H1 (cell line): ENCODE measurements at regions not wholly inside any gene's neighbourhood (a gene's known extent, or its start where the extent isn't known, plus 50 kb on each side); places are given as distances from the start of the nearest gene placed in this dataset.

Experiments
- CTCF ChIA-PET: fragments of 300-600 bp; sonication (Branson Sonifier 250); formaldehyde crosslinking; loops from one replicate; lab custom pipeline; 2021; ENCODE audit not compliant: partially characterized antibody; lab: Charles Lee
- POLR2A ChIA-PET: fragments of 300-600 bp; sonication (Branson Sonifier 250); formaldehyde crosslinking; loops from one replicate; lab custom pipeline; 2021; ENCODE audit warnings: inconsistent platforms; ENCODE audit not compliant: partially characterized antibody; lab: Charles Lee
- DNase-seq, 2 experiments: peaks; one replicate each; pipeline versions ENCODE4 v3.0.0 to v3.0.0-alpha.2; 2010 to 2022; ENCODE audit warnings: low spot score in 2 of 2, low read depth in 1 of 2, mixed read lengths in 1 of 2
- FAIRE-seq: peaks from 2 replicates; lab custom pipeline; 2011; peaks lifted over from hg19 to GRCh38; lab: Jason Lieb, UNC
- H2AFZ ChIP-seq: 2 replicates; pipeline ENCODE4 v1.8.1; 2012; ENCODE audit warnings: low read length, inconsistent platforms
- H2AK5ac ChIP-seq: 2 replicates; pipeline ENCODE4 v1.6.1; 2013; ENCODE audit warnings: low read depth, low read length
- H2BK120ac ChIP-seq: replicated peaks from 2 replicates; pipeline ENCODE3; 2013; ENCODE audit warnings: low read depth, low read length, inconsistent platforms
- H2BK12ac ChIP-seq: 2 replicates; pipeline ENCODE4 v1.6.1; 2013; ENCODE audit warnings: low read depth, low read length
- H2BK15ac ChIP-seq: 2 replicates; pipeline ENCODE4 v1.6.1; 2013; ENCODE audit warnings: low read length
- H2BK20ac ChIP-seq: 2 replicates; pipeline ENCODE4 v1.6.1; 2013; ENCODE audit warnings: low read length
- H2BK5ac ChIP-seq: 2 replicates; pipeline ENCODE4 v1.6.1; 2013; ENCODE audit warnings: low read depth, low read length
- H3K14ac ChIP-seq: 2 replicates; pipeline ENCODE4 v1.6.1; 2013; ENCODE audit warnings: inconsistent platforms; ENCODE audit not compliant: insufficient read length
- H3K18ac ChIP-seq: 2 replicates; pipeline ENCODE4 v1.6.1; 2013; ENCODE audit warnings: low read length; ENCODE audit errors: extremely low read depth
- H3K23ac ChIP-seq: 2 replicates; pipeline ENCODE4 v1.6.1; 2013; ENCODE audit warnings: inconsistent platforms; ENCODE audit not compliant: insufficient read length
- H3K23me2 ChIP-seq: 2 replicates; pipeline ENCODE4 v1.6.1; 2013; ENCODE audit warnings: low read depth, low read length
- H3K27ac ChIP-seq: 2 replicates; pipeline ENCODE4 v1.6.1; 2011; ENCODE audit warnings: low read depth, low read length, inconsistent platforms
- H3K27me3 ChIP-seq, 4 experiments: replicated peaks in 1 of 4; 1 replicate in 1 of 4; 2 replicates in 3 of 4; pipeline versions ENCODE4 v1.6.1 to v1.8.1; 2011 to 2013; ENCODE audit warnings: low read length in 3 of 4, mild to moderate bottlenecking in 3 of 4, inconsistent platforms in 2 of 4, mixed read lengths in 2 of 4, moderate library complexity in 1 of 4; ENCODE audit not compliant: control insufficient read depth in 3 of 4, insufficient read depth in 3 of 4; ENCODE audit errors: extremely low read depth in 1 of 4
- H3K36me3 ChIP-seq, 4 experiments: 2 replicates each; pipeline versions ENCODE4 v1.6.1 to v1.8.1; 2011 to 2013; ENCODE audit warnings: mild to moderate bottlenecking in 4 of 4, low read length in 3 of 4, moderate library complexity in 2 of 4, control low read depth in 1 of 4, inconsistent platforms in 1 of 4; ENCODE audit not compliant: insufficient read depth in 4 of 4, control insufficient read depth in 2 of 4
- H3K4ac ChIP-seq: replicated peaks from 2 replicates; pipeline ENCODE3; 2013; ENCODE audit warnings: low read length, low read depth, mixed read lengths, inconsistent platforms; ENCODE audit not compliant: insufficient read length
- H3K4me1 ChIP-seq, 4 experiments: replicated peaks in 1 of 4; 1 replicate in 1 of 4; 2 replicates in 3 of 4; pipeline versions ENCODE4 v1.6.1 to v1.8.1; 2011 to 2013; ENCODE audit warnings: low read length in 3 of 4, inconsistent platforms in 2 of 4, mixed read lengths in 1 of 4; ENCODE audit not compliant: insufficient read depth in 4 of 4, control insufficient read depth in 3 of 4
- H3K4me2 ChIP-seq, 2 experiments: 2 replicates each; pipeline versions ENCODE4 v1.6.1 to v1.8.1; 2011 to 2013; ENCODE audit warnings: low read depth in 2 of 2, low read length in 2 of 2, control low read depth in 1 of 2, inconsistent platforms in 1 of 2, mild to moderate bottlenecking in 1 of 2; ENCODE audit not compliant: insufficient read depth in 1 of 2
- H3K4me3 ChIP-seq, 4 experiments: fragments of 200-600, 300-600 bp in 1 of 4; sonication (generic), shearing (Covaris generic), sonication (Bioruptor Twin) in 1 of 4; 2 replicates each; pipeline versions ENCODE4 v1.5.1 to v1.8.1; 2011 to 2016; ENCODE audit warnings: low read length in 4 of 4, low read depth in 3 of 4, control low read depth in 2 of 4, inconsistent platforms in 2 of 4, mild to moderate bottlenecking in 2 of 4, mixed read lengths in 1 of 4, moderate library complexity in 1 of 4; ENCODE audit not compliant: insufficient read depth in 2 of 4; ENCODE audit errors: extremely low read depth in 1 of 4
- H3K56ac ChIP-seq: replicated peaks from 2 replicates; pipeline ENCODE3; 2013; ENCODE audit warnings: low read depth, mild to moderate bottlenecking, mixed read lengths, low read length, inconsistent platforms; ENCODE audit not compliant: insufficient read length
- H3K79me1 ChIP-seq: 2 replicates; pipeline ENCODE4 v1.6.1; 2013; ENCODE audit warnings: low read depth, low read length, control low read depth
- H3K79me2 ChIP-seq, 2 experiments: 2 replicates each; pipeline versions ENCODE4 v1.6.1 to v1.8.1; 2012 to 2013; ENCODE audit warnings: low read length in 2 of 2, mild to moderate bottlenecking in 2 of 2, inconsistent platforms in 1 of 2; ENCODE audit not compliant: insufficient read depth in 2 of 2, control insufficient read depth in 1 of 2
- H3K9ac ChIP-seq, 4 experiments: replicated peaks in 1 of 4; 1 replicate in 1 of 4; 2 replicates in 3 of 4; pipeline versions ENCODE4 v1.6.1 to v1.8.1; 2011 to 2013; ENCODE audit warnings: low read depth in 3 of 4, low read length in 3 of 4, control low read depth in 2 of 4, mild to moderate bottlenecking in 2 of 4, moderate library complexity in 2 of 4, inconsistent platforms in 1 of 4; ENCODE audit errors: extremely low read depth in 1 of 4
- H3K9me3 ChIP-seq, 2 experiments: 2 replicates each; pipeline versions ENCODE4 v1.6.1 to v1.8.1; 2012 to 2013; ENCODE audit warnings: mild to moderate bottlenecking in 2 of 2, moderate library complexity in 2 of 2, control low read depth in 1 of 2, inconsistent platforms in 1 of 2, low read depth in 1 of 2, low read length in 1 of 2, mixed read lengths in 1 of 2; ENCODE audit not compliant: insufficient read depth in 2 of 2
- H4K20me1 ChIP-seq, 2 experiments: replicated peaks in 1 of 2; 2 replicates each; pipeline versions ENCODE3 to v1.8.1; 2011 to 2013; ENCODE audit warnings: inconsistent platforms in 2 of 2, low read length in 2 of 2, mild to moderate bottlenecking in 1 of 2; ENCODE audit not compliant: insufficient read depth in 2 of 2, control insufficient read depth in 1 of 2
- H4K5ac ChIP-seq: 2 replicates; pipeline ENCODE4 v1.6.1; 2013; ENCODE audit warnings: low read length, low read depth, mixed read lengths, inconsistent platforms; ENCODE audit not compliant: insufficient read length
- H4K8ac ChIP-seq: 2 replicates; pipeline ENCODE4 v1.8.0; 2013; ENCODE audit warnings: mild to moderate bottlenecking, moderate library complexity, low read length, inconsistent platforms; ENCODE audit not compliant: insufficient read depth; ENCODE audit errors: extremely low read depth
- H4K91ac ChIP-seq: replicated peaks from 2 replicates; pipeline ENCODE3; 2013; ENCODE audit warnings: low read length, mixed read lengths, inconsistent platforms; ENCODE audit not compliant: insufficient read length
- CTCF ChIP-seq, 3 experiments: IDR thresholded peaks; 1 replicate in 2 of 3; 2 replicates in 1 of 3; pipeline versions ENCODE4 v1.5.1 to v1.6.1; 2011; ENCODE audit warnings: low read length in 3 of 3, mild to moderate bottlenecking in 3 of 3, inconsistent platforms in 2 of 3, low read depth in 1 of 3, moderate library complexity in 1 of 3; ENCODE audit not compliant: insufficient read depth in 1 of 3; ENCODE audit errors: control extremely low read depth in 1 of 3
- FOSL1 ChIP-seq: IDR thresholded peaks from 2 replicates; pipeline ENCODE4 v1.6.1; 2011; ENCODE audit warnings: mild to moderate bottlenecking, low read depth, low read length, moderate library complexity; ENCODE audit not compliant: insufficient read depth
- RFX5 ChIP-seq: IDR thresholded peaks from 2 replicates; pipeline ENCODE4 v1.6.1; 2011; ENCODE audit warnings: low read depth, low read length, improper control_type of control experiment, borderline replicate concordance
- SUZ12 ChIP-seq: fragments of 200-600 bp; sonication (generic); IDR thresholded peaks from 2 replicates; pipeline ENCODE4 v1.6.1; 2012; ENCODE audit warnings: mild to moderate bottlenecking, inconsistent platforms, low read length, moderate library complexity, mixed read lengths
- WGBS, 2 experiments: shearing (Covaris generic) in 1 of 2; methylation state at CpG; one replicate each; pipeline versions ENCODE4 v1.1.6 to v1.1.7; 2013 to 2015; ENCODE audit warnings: low lambda C conversion rate in 2 of 2, mixed read lengths in 2 of 2, inconsistent platforms in 1 of 2, low coverage in 1 of 2, missing lambda C conversion rate in 1 of 2; ENCODE audit not compliant: insufficient replicate concordance in 2 of 2, insufficient coverage in 1 of 2, insufficient read length in 1 of 2; ENCODE audit errors: extremely low coverage in 1 of 2, missing lambda C conversion rate in 1 of 2; 5-methylcytosine and 5-hydroxymethylcytosine counted together

- FAIRE-seq, result no peak
- Histone ChIP-seq H2BK20ac (no peak overlapping the region), H2BK15ac (no peak overlapping the region), H3K4ac (no peak overlapping the region), H3K4me1 (no peaks in the 10 kb centered on the region), H3K79me1 (no peaks in the 10 kb centered on the region), H3K18ac (no peak overlapping the region), H3K4me2 (no peak overlapping the region), H3K9ac (no peak overlapping the region), H4K20me1 (no peaks in the 10 kb centered on the region), H3K27ac (no peak overlapping the region), H4K91ac (no peak overlapping the region), H3K27me3 (no peaks in the 10 kb centered on the region), H4K5ac (no peak overlapping the region), H3K79me2 (no peaks in the 10 kb centered on the region), H4K8ac (no peak overlapping the region), H2BK120ac (no peak overlapping the region), H3K9me3 (no peaks in the 10 kb centered on the region), H3K23ac (no peak overlapping the region), H3K23me2 (no peaks in the 10 kb centered on the region), H2BK5ac (no peak overlapping the region), H3K4me3 (no peak overlapping the region), H2AK5ac (no peak overlapping the region), H2AFZ (no peak overlapping the region), H2BK12ac (no peak overlapping the region), H3K56ac (no peak overlapping the region), H3K36me3 (no peaks in the 10 kb centered on the region), H3K14ac (no peak overlapping the region)
- POLR2A ChIA-PET, result interaction anchor here (1.4 kb wide), 1 partner anchor 9 kb away, joined by 4 read pairs; no protein-coding TSS in a partner anchor
- DNase-seq, result no peak
- TF ChIP-seq CTCF (IDR thresholded peaks at IDR 0.05; ENCODE audit: control extremely low read depth in 1 of 3, insufficient read depth in 1 of 3, low read depth in 1 of 3, low read length in 3 of 3) (no peak), RFX5 (no peak), FOSL1 (no peak), SUZ12 (no peak)
- 86% methylated on average over 5 of the region's 5 CpGs; no CpG with 5 or more reads in 1 of the 2 experiments for WGBS, 2 experiments
- CTCF ChIA-PET, result interaction anchor here (0.7 to 1.2 kb wide), 2 partner anchors 9 to 148 kb away, joined by 3 to 4 read pairs; no protein-coding TSS in a partner anchor
Observed at GRCh38 chr9:110015759-110016158, 192.2 kb downstream of the C9orf152 start.
